ENCODE measurements at regions not wholly inside any gene's neighbourhood (a gene's known extent, or its start where the extent isn't known, plus 50 kb on each side); places are given as distances from the start of the nearest gene placed in this dataset.

GRCh38 chr4:133801883-133802282, 399.7 kb downstream of the PABPC4L start:
- DNase-seq (no peak), ATAC-seq (no peak)
- intact Hi-C loops (cut with DNase I), result no loop called here

GRCh38 chr4:133800966-133801365, 400.6 kb downstream of the PABPC4L start:
- ATAC-seq, result no peak
- intact Hi-C loops (cut with DNase I), result no loop called here
- no peak for DNase-seq

- no peak for ATAC-seq
- DNase-seq, result no peak
- intact Hi-C loops (cut with DNase I), result no loop called here
These were observed 401.8 kb downstream of the PABPC4L start for GRCh38 chr4:133799717-133800315.

- ATAC-seq (no peak), DNase-seq (no peak)
- intact Hi-C loops (cut with DNase I), result no loop called here
These were observed 423.9 kb downstream of the PABPC4L start for GRCh38 chr4:133777661-133778060.

- intact Hi-C loops (cut with DNase I), result no loop called here
- ATAC-seq, result no peak
These were observed 424.6 kb downstream of the PABPC4L start for GRCh38 chr4:133776961-133777360.

GRCh38 chr4:133776503-133776902, 425.1 kb downstream of the PABPC4L start:
- intact Hi-C loops (cut with DNase I), result no loop called here
- no peak for ATAC-seq
- DNase-seq, result no peak

More at GRCh38 chr4:133776961-133777360, 424.6 kb downstream of the PABPC4L start:
- DNase-seq, result no peak

- no peak for DNase-seq
These were observed 425.7 kb downstream of the PABPC4L start for GRCh38 chr4:133775881-133776280.

GRCh38 chr4:133775469-133775868, 426.1 kb downstream of the PABPC4L start:
- DNase-seq (no peak), ATAC-seq (no peak)
- intact Hi-C loops (cut with DNase I), result no loop called here

More at GRCh38 chr4:133775881-133776280, 425.7 kb downstream of the PABPC4L start:
- intact Hi-C loops (cut with DNase I), result no loop called here
- ATAC-seq, result no peak

- ATAC-seq (no peak), DNase-seq (no peak)
- intact Hi-C loops (cut with DNase I), result no loop called here
These were observed 442.2 kb downstream of the PABPC4L start for GRCh38 chr4:133759428-133759827.

- intact Hi-C loops (cut with DNase I), result no loop called here
- no peak for ATAC-seq
- DNase-seq, result no peak
These were observed 459.8 kb downstream of the PABPC4L start for GRCh38 chr4:133741766-133742165.

GRCh38 chr4:133720001-133720400, 481.6 kb downstream of the PABPC4L start:
- ATAC-seq (no peak), DNase-seq (no peak)
- intact Hi-C loops (cut with DNase I), result no loop called here

- intact Hi-C loops (cut with DNase I), result no loop called here
- ATAC-seq (no peak), DNase-seq (no peak)
These were observed 482.5 kb downstream of the PABPC4L start for GRCh38 chr4:133719098-133719497.

GRCh38 chr4:133714211-133714610, 487.4 kb downstream of the PABPC4L start:
- intact Hi-C loops (cut with DNase I), result no loop called here
- ATAC-seq, result no peak
- DNase-seq, result no peak

- ATAC-seq (no peak), DNase-seq (no peak)
- intact Hi-C loops (cut with DNase I), result no loop called here
These were observed 488.2 kb downstream of the PABPC4L start for GRCh38 chr4:133713340-133713739.

GRCh38 chr4:133711817-133712216, 489.8 kb downstream of the PABPC4L start:
- no peak for DNase-seq
- peak in 1 of 2 donors; percentile 93 for ATAC-seq
- intact Hi-C loops (cut with DNase I), result no loop called here

- ATAC-seq (no peak), DNase-seq (no peak)
- intact Hi-C loops (cut with DNase I), result no loop called here
These were observed 507.2 kb downstream of the PABPC4L start for GRCh38 chr4:133694416-133694815.

- ATAC-seq, result no peak
- DNase-seq, result no peak
- intact Hi-C loops (cut with DNase I), result no loop called here
These were observed 517.6 kb downstream of the PABPC4L start for GRCh38 chr4:133683967-133684366.

- ATAC-seq (no peak), DNase-seq (no peak)
- intact Hi-C loops (cut with DNase I), result no loop called here
These were observed 519.2 kb downstream of the PCDH10 start for GRCh38 chr4:133668061-133668851.

GRCh38 chr4:133647206-133647605, 498.1 kb downstream of the PCDH10 start:
- ATAC-seq (no peak), DNase-seq (no peak)
- intact Hi-C loops (cut with DNase I), result no loop called here

- intact Hi-C loops (cut with DNase I), result no loop called here
- no peak for DNase-seq
- no peak for ATAC-seq
These were observed 492.1 kb downstream of the PCDH10 start for GRCh38 chr4:133641191-133641590.

GRCh38 chr4:133638751-133639150, 489.7 kb downstream of the PCDH10 start:
- no peak for DNase-seq
- ATAC-seq, result no peak
- intact Hi-C loops (cut with DNase I), result no loop called here
